ACC112 (cell line): ENCODE measurements at regions not wholly inside any gene's neighbourhood (a gene's known extent, or its start where the extent isn't known, plus 50 kb on each side); places are given as distances from the start of the nearest gene placed in this dataset.

ENCODE experiments used
- H2AFZ ChIP-seq: fragments of 200-600 bp; sonication (generic); one replicate; pipeline ENCODE4 v1.6.0; 2017; ENCODE audit warnings: antibody characterized with exemption, low read length; ENCODE audit not compliant: unreplicated experiment
- H3K27ac ChIP-seq: fragments of 200-600 bp; sonication (generic); 2 replicates; pipeline ENCODE4 v1.5.1; 2014; ENCODE audit warnings: low read depth, mild to moderate bottlenecking, antibody characterized with exemption, low read length, moderate library complexity
- H3K27me3 ChIP-seq: fragments of 200-600 bp; sonication (generic); 2 replicates; pipeline ENCODE4 v1.6.1; 2014; ENCODE audit warnings: mild to moderate bottlenecking, antibody characterized with exemption, low read length, moderate library complexity, mixed read lengths; ENCODE audit not compliant: insufficient read depth
- H3K36me3 ChIP-seq: fragments of 200-600 bp; sonication (generic); 2 replicates; pipeline ENCODE4 v1.6.1; 2016; ENCODE audit warnings: mild to moderate bottlenecking, antibody characterized with exemption, low read length, moderate library complexity, mixed read lengths; ENCODE audit not compliant: insufficient read depth
- H3K4me1 ChIP-seq: fragments of 200-600 bp; sonication (generic); one replicate; pipeline ENCODE4 v1.6.1; 2016; ENCODE audit warnings: low read length, mixed read lengths; ENCODE audit not compliant: insufficient read depth, unreplicated experiment, control insufficient read depth
- H3K4me3 ChIP-seq: fragments of 200-600 bp; sonication (generic); 2 replicates; pipeline ENCODE4 v1.5.1; 2014; ENCODE audit warnings: mild to moderate bottlenecking, low read depth, low read length
- H3K79me2 ChIP-seq: fragments of 200-600 bp; sonication (generic); one replicate; pipeline ENCODE4 v1.6.0; 2016; ENCODE audit warnings: low read length; ENCODE audit not compliant: control insufficient read depth, unreplicated experiment, insufficient read depth

DNA sequence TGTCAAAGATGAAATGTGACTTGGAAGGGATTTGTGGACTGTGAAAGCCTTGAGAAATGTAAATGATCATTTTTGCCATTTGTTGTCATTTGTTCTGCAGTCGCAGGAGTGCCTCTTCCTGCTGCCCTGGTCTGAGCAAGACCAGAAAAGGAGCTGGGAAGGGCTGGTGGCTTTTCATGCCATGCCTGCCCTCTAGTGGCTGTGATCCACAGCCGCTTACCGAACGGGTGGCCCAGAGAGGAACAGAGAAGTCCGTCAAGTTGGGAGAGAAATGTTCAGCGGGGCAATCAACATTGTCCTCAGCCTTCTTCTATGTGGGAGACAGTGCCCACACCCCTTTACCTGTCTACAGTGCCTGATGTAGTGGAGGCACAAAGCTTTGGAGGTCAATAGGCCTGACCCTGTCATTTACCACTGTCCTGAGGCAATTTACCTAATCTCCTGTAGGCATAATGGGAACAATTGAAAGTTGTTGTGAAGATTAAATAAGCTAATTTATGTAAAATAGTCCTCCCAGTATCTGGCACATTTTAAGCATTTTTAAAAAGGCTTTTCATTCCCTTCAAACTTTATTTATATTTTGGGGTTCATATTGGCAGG is 224.5 kb downstream of the B3GLCT start:
- Histone ChIP-seq H3K36me3 (no peaks in the 10 kb centered on the region), H2AFZ (no peak overlapping the region), H3K79me2 (no peaks in the 10 kb centered on the region), H3K27ac (no peak overlapping the region), H3K4me3 (no peak overlapping the region), H3K27me3 (no peaks in the 10 kb centered on the region), H3K4me1 (no peaks in the 10 kb centered on the region)

- Histone ChIP-seq H3K79me2 (no peaks in the 10 kb centered on the region), H3K27me3 (no peaks in the 10 kb centered on the region), H3K4me3 (no peak overlapping the region), H3K27ac (no peak overlapping the region), H3K36me3 (no peaks in the 10 kb centered on the region), H3K4me1 (no peaks in the 10 kb centered on the region), H2AFZ (no peak overlapping the region)
Measured at GRCh38 chr13:31426395-31426794, 226.6 kb downstream of the B3GLCT start.

GRCh38 chr13:31427151-31428100 is 227.7 kb downstream of the B3GLCT start:
- Histone ChIP-seq H3K36me3 (no peaks in the 10 kb centered on the region), H3K4me1 (no peaks in the 10 kb centered on the region)

DNA sequence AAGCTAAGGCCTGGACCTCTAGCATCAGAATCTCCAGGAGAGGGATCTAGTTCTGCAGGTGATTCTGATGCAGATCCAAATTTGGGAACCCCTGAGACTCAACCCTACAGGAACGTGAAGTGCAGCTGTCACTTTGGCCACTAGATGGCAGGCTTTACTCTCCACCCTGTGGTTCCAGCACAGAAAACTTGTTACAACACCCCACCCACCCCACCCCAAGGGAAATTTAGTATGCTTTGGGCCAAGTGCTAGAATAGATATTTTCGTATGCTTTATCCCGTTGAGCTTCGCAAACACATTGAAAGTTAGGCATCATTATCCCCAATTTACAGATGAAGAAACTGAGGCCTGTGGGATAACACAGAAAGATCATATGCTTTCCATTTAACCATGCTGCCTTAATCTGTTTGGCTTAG is 232.0 kb downstream of the B3GLCT start:
- no peaks in the 10 kb centered on the region for H3K79me2 ChIP-seq
- H3K27ac ChIP-seq, result no peak overlapping the region
- no peak overlapping the region for H3K4me3 ChIP-seq
- H3K27me3 ChIP-seq, result no peaks in the 10 kb centered on the region
- no peaks in the 10 kb centered on the region for H3K36me3 ChIP-seq
- no peaks in the 10 kb centered on the region for H3K4me1 ChIP-seq
- H2AFZ ChIP-seq, result no peak overlapping the region

More at GRCh38 chr13:31427151-31428100, 227.7 kb downstream of the B3GLCT start:
- no peaks in the 10 kb centered on the region for H3K79me2 ChIP-seq
- no peak overlapping the region for H3K27ac ChIP-seq
- no peaks in the 10 kb centered on the region for H3K27me3 ChIP-seq
- H3K4me3 ChIP-seq, result no peak overlapping the region
- H2AFZ ChIP-seq, result no peak overlapping the region

DNA sequence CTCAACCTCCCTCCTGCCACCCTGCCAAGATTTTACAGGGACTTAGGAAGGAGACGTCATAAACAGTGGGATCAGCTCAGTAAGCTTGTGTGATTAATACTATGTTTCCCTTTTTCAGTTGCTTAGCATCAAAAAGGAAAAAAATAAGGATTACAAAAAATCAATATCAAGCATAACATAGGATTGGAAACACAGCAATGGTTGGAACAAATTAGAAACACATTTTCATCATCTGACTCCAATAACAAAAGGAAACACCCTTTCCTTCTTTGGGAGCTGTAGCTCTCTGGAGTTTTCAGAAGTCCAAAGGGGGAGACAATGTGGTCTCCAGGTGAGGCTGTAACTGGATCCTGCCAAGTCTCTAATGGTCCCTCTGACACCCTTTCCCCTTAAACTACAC is 233.4 kb downstream of the B3GLCT start:
- Histone ChIP-seq H3K4me1 (no peaks in the 10 kb centered on the region), H3K27me3 (no peaks in the 10 kb centered on the region), H2AFZ (no peak overlapping the region), H3K27ac (no peak overlapping the region), H3K4me3 (no peak overlapping the region), H3K79me2 (no peaks in the 10 kb centered on the region), H3K36me3 (no peaks in the 10 kb centered on the region)

- H3K4me1 ChIP-seq, result no peaks in the 10 kb centered on the region
- no peak overlapping the region for H3K27ac ChIP-seq
- H3K79me2 ChIP-seq, result no peaks in the 10 kb centered on the region
- no peak overlapping the region for H3K4me3 ChIP-seq
- H3K36me3 ChIP-seq, result no peaks in the 10 kb centered on the region
- H2AFZ ChIP-seq, result no peak overlapping the region
- H3K27me3 ChIP-seq, result no peaks in the 10 kb centered on the region
Measured at GRCh38 chr13:31433746-31434145, 234.0 kb downstream of the B3GLCT start.

- Histone ChIP-seq H3K4me1 (no peaks in the 10 kb centered on the region), H3K27me3 (no peaks in the 10 kb centered on the region), H3K36me3 (no peaks in the 10 kb centered on the region), H2AFZ (no peak overlapping the region), H3K79me2 (no peaks in the 10 kb centered on the region), H3K27ac (no peak overlapping the region), H3K4me3 (no peak overlapping the region)
Measured at GRCh38 chr13:31434613-31435012, 234.8 kb downstream of the B3GLCT start.

GRCh38 chr13:31435536-31435935 is 235.8 kb downstream of the B3GLCT start:
- no peaks in the 10 kb centered on the region for H3K27me3 ChIP-seq

DNA sequence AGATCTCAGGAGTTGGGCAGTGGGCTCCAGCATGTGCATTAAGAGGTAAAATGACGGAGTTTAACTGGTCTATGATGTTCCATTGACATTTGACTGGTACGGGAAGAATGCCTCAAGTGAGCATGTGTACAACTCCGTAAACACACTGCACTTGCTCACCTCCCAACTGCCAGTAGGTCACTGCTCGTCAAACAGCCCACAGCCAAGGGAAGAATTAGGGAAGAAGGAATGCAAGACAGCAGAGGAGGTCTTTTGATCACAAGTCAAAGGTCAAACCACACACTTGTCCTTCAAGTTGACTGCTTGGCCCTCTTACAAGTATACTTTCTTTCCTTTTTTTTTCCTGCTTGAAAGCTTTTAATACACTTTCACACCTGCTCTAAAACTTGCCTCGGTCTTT is 236.7 kb downstream of the B3GLCT start:
- Histone ChIP-seq H3K27ac (no peak overlapping the region), H3K27me3 (no peaks in the 10 kb centered on the region), H3K4me3 (no peak overlapping the region), H3K36me3 (no peaks in the 10 kb centered on the region), H3K4me1 (no peaks in the 10 kb centered on the region), H3K79me2 (no peaks in the 10 kb centered on the region), H2AFZ (no peak overlapping the region)

More at GRCh38 chr13:31435536-31435935, 235.8 kb downstream of the B3GLCT start:
- H3K4me3 ChIP-seq, result no peak overlapping the region
- H3K4me1 ChIP-seq, result no peaks in the 10 kb centered on the region
- no peaks in the 10 kb centered on the region for H3K36me3 ChIP-seq
- H3K27ac ChIP-seq, result no peak overlapping the region
- H3K79me2 ChIP-seq, result no peaks in the 10 kb centered on the region
- H2AFZ ChIP-seq, result no peak overlapping the region

GRCh38 chr13:31437975-31438374 is 238.2 kb downstream of the B3GLCT start:
- H3K4me1 ChIP-seq, result no peaks in the 10 kb centered on the region
- no peak overlapping the region for H2AFZ ChIP-seq
- H3K79me2 ChIP-seq, result no peaks in the 10 kb centered on the region
- H3K27me3 ChIP-seq, result no peaks in the 10 kb centered on the region
- H3K27ac ChIP-seq, result no peak overlapping the region
- H3K36me3 ChIP-seq, result no peaks in the 10 kb centered on the region
- no peak overlapping the region for H3K4me3 ChIP-seq

DNA sequence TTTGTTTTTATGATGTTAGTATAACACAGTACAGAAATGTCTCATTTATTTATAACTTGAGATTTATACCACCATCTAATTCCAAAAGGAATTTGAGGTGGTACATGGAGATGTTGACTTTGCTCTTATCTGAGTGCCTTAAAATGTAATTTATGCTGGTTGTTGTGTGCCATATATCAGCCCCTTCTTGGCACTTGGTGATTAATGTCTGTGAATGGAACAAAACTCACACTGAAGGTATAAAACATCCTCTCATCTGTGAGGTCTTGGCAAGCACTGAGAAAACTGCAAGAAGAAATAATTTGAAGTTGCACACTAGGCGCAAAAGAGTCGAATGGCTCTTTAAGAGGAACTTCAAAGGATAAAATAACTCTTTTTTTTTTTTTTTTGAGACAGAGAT is 240.4 kb downstream of the B3GLCT start:
- Histone ChIP-seq H3K4me1 (no peaks in the 10 kb centered on the region), H3K36me3 (no peaks in the 10 kb centered on the region), H3K79me2 (no peaks in the 10 kb centered on the region), H3K4me3 (no peak overlapping the region), H3K27ac (no peak overlapping the region), H2AFZ (no peak overlapping the region), H3K27me3 (no peaks in the 10 kb centered on the region)
